Right lobe of liver (tissue), 4 donors: ENCODE measurements at regions not wholly inside any gene's neighbourhood (a gene's known extent, or its start where the extent isn't known, plus 50 kb on each side); places are given as distances from the start of the nearest gene placed in this dataset.

Experiments
- CTCF ChIP-seq, 4 donors: fragments of 200-600 bp in 3 of 4; fragments of 450-650 bp in 1 of 4; IDR thresholded peaks; one replicate each; pipeline versions ENCODE4 v1.5.1 to v1.8.0; 2016 to 2022; ENCODE audit warnings: antibody characterized with exemption in 4 of 4, mild to moderate bottlenecking in 2 of 4
- POLR2A ChIP-seq: fragments of 450-650 bp; IDR thresholded peaks from one replicate; pipeline ENCODE4 v1.6.1; 2017; ENCODE audit warnings: antibody characterized with exemption, mild to moderate bottlenecking
- donor health status: DM: no; HTN: no; CAD: no.
- donor health status: DM: no; HTN: no; CAD: no.
- donor health status: DM: no; HTN: yes; CAD: no.

DNA sequence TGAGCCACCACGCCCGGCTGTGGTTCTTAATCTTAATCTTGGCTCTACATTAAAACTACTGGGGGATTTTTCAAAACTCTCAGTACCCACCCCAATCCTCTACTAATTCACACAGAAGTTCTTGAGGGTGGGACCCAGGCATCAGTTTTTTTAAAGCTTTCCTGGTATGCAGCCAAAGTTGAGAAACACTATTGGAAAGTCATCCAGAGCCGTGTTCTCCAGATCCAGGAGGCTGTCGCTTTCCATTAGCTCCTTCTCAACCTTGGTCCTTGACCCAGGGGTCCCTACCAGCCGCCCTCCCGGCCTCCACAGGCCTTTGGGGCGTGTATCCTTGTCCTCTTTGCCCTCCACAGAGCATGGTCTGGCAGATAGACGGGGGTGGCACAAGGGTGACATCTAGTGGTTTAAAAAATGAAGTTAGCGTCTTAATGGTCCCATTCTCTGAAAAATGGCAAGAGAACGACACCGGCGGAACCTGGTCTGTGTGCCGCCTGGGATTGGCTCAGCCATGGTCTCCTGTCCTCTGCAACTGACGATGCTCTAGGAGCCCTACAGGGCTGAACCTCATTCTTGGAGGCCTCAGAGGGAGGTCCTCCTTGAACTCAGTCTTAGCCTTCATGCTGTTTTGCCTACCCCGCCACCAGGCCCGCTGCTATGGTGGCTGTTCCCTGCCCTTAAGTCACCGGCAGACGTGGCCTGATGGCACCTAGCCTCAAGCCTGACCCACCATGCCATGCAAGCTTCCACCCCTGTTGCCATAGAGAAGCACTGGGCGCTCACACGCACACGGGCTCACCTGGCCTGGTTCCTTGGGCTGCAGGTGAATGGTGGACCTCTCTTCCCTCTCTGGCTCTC is 152.0 kb upstream of the SYN3 start:
- peak; percentile 42 to 70 (median 70) for TF ChIP-seq CTCF (IDR thresholded peaks at IDR 0.05)
- TF ChIP-seq POLR2A, result no peak
